GM12891 (cell line): ENCODE measurements at regions not wholly inside any gene's neighbourhood (a gene's known extent, or its start where the extent isn't known, plus 50 kb on each side); places are given as distances from the start of the nearest gene placed in this dataset.
A peak's percentile ranks its signal among the peaks of the same experiment; 100 is the strongest.

Experiments
- DNase-seq: peaks from one replicate; pipeline ENCODE4 v3.0.0; 2011; ENCODE audit warnings: low spot score; ENCODE audit not compliant: insufficient read length
- FAIRE-seq: peaks from 2 replicates; lab custom pipeline; 2011; peaks lifted over from hg19 to GRCh38; lab: Jason Lieb, UNC
- PAX5 ChIP-seq: IDR thresholded peaks from 2 replicates; pipeline ENCODE4 v1.6.1; 2011; ENCODE audit warnings: low read length, moderate library complexity, mild to moderate bottlenecking; ENCODE audit not compliant: insufficient read depth, severe bottlenecking
- POLR2A ChIP-seq: IDR thresholded peaks from 2 replicates; pipeline ENCODE4 v1.6.1; 2011; ENCODE audit warnings: low read depth, low read length, control low read depth
- POLR2AphosphoS5 ChIP-seq: IDR thresholded peaks from 2 replicates; pipeline ENCODE4 v1.6.1; 2011; ENCODE audit warnings: low read depth, low read length, control low read depth
- POU2F2 ChIP-seq: IDR thresholded peaks from 2 replicates; pipeline ENCODE4 v1.6.1; 2011; ENCODE audit warnings: low read depth, mild to moderate bottlenecking, control low read depth, low read length, moderate library complexity
- SPI1 ChIP-seq: IDR thresholded peaks from 2 replicates; pipeline ENCODE4 v1.6.1; 2011; ENCODE audit warnings: low read depth, low read length, control low read depth
- TAF1 ChIP-seq: IDR thresholded peaks from 2 replicates; pipeline ENCODE4 v1.6.1; 2011; ENCODE audit warnings: low read depth, low read length, control low read depth

DNA sequence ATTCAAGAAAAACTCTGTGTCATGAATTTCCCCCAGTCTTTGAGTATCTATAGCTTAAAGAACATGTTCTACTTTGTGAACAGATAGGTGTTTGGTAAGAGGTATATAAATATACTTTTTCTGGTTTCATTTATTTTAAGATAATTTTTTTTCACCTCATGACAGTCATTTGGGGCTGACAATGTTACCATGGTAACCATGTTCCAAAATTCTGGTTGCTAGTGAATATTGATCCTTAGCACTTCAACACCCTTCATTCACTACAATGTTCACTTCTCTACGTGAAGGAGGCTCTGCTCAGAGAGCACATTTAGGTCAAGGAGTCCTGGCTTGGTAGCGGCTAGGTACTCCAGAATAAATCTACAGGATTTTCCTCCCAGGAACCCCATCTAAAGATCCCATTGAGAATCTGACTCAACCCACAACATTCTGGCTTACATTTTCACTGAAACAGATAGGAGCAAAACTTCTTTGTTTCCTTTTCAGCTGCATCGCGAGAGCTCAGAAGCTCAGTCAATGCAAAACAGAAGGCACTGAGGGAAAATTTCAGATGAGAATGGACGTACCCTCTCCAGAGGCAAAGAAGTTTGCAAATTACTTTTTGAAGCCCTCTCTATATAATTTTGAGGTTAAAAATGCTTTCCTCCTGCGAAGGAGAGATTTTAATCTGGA lies 93.6 kb downstream of the ARF6 start:
- no peak for DNase-seq
- no peak for TF ChIP-seq POU2F2
- FAIRE-seq: no peak

DNA sequence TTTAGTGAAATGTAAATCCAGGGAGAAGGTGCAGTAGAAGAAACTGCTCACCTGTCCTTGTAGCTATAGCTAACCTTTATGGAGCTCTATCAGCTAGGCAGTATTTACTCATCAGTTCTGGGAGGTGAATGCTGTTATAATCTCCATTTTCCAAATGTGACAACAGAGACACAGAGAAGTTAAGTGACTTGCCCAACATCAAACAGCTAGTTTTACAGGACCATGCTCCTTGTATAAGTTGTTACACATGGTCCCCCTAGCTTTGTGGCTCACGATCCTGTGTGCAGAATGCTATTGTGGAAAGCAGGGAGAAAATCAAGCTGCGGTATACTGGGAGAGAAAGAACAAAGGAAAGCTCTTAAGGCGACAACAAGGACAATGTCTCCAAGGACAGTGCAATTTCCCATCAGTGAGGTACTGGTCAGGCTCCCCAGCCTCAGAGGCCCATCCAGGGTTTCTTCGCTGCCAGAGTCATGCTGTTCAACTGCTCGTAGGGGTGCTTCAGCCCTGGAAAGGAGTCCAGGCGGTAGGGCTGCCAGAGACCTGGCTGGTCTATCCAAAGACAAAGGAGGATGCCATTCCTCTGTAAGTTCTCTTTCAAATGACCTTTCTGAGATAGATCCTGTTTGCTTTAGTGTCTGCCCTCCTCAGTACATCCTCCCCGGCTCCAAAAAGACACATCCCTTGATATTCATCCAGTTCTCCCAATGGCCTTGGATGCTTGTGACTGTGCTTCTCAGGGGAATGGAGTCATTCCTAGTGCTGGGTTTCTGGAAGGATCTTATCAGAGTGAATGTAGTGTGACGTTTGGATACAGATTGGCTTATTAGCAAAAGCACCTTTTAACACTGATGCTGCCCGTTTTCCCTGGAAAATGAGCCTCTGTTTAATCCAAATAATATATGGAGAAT lies 95.5 kb downstream of the ARF6 start:
- no peak for FAIRE-seq
- TF ChIP-seq POLR2AphosphoS5: no peak
- TF ChIP-seq POLR2A: no peak
- TF ChIP-seq SPI1: no peak
- no peak for TF ChIP-seq PAX5
- no peak for TF ChIP-seq POU2F2
- no peak for TF ChIP-seq TAF1

GRCh38 chr14:49989966-49990365 lies 97.1 kb downstream of the ARF6 start:
- TF ChIP-seq TAF1 (no peak), POU2F2 (no peak), POLR2AphosphoS5 (no peak), SPI1 (no peak), PAX5 (no peak), POLR2A (no peak)
- no peak for FAIRE-seq
- no peak for DNase-seq

More for the DNA sequence above, 95.5 kb downstream of the ARF6 start:
- DNase-seq: no peak

DNA sequence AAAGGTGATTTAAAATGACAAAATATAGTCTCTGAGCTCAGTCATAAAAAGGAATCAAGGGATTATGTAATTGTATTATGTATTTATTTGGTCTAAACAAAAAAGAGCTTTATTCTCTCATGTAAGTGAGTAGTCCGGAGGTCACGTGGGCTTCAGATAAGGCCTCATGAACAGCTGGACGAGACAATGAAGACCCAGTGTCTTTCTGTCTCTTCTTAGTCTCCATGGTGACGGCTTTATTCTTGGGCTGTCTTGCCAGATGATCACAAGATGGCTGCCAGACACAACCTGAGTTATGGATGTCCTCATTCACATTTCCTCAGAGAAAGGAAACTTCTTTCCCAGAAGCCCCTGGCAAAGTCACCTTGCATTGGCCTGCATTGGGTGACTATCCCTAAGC lies 98.6 kb downstream of the ARF6 start:
- no peak for FAIRE-seq
- no peak for DNase-seq
- no peak for TF ChIP-seq TAF1
- no peak for TF ChIP-seq POLR2AphosphoS5
- TF ChIP-seq SPI1: no peak
- no peak for TF ChIP-seq POU2F2
- TF ChIP-seq POLR2A: no peak
- no peak for TF ChIP-seq PAX5

- no peak for TF ChIP-seq TAF1
- no peak for TF ChIP-seq SPI1
- no peak for TF ChIP-seq PAX5
- no peak for TF ChIP-seq POLR2A
- no peak for TF ChIP-seq POLR2AphosphoS5
- FAIRE-seq: no peak
- no peak for DNase-seq
Measured at GRCh38 chr14:49992036-49992435, 99.2 kb downstream of the ARF6 start.

- no peak for FAIRE-seq
- TF ChIP-seq SPI1 (no peak), POLR2A (no peak)
- no peak for DNase-seq
Measured at GRCh38 chr14:49992448-49992847, 99.6 kb downstream of the ARF6 start.

DNA sequence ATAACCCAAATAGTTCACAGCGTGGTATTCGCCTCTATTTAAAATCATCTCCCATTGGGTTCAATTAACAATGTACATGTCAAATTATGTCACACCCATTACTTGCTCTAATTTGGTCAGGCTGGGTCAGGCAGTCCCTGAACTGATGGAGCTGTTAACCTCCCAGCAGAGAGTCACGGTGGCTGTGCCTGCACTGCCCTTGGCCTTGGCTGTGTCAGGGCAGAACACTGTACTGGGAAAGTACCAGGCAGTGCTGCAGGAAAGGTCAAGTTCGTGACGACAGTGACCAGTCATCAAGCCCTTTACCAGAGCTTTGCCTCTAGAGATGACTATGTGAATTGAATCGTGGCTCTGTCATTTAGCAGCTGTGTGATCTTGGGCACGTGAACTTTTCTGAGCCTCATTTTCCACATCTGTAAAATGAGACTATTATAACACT lies 100.0 kb downstream of the ARF6 start:
- no peak for FAIRE-seq
- peak; percentile 24; the same call in 1 of the 2 replicates for TF ChIP-seq POU2F2
- no peak for TF ChIP-seq SPI1
- peak; percentile 10 for TF ChIP-seq PAX5
- TF ChIP-seq POLR2A: peak; percentile 73; the same call in 1 of the 2 replicates
- TF ChIP-seq POLR2AphosphoS5: peak; percentile 70
- TF ChIP-seq TAF1: peak; percentile 70
- no peak for DNase-seq

GRCh38 chr14:49993565-49993964 lies 100.7 kb downstream of the ARF6 start:
- DNase-seq: no peak
- TF ChIP-seq TAF1 (no peak), PAX5 (no peak), SPI1 (no peak), POLR2A (no peak), POLR2AphosphoS5 (no peak), POU2F2 (no peak)
- no peak for FAIRE-seq

GRCh38 chr14:49994951-49995561 lies 102.2 kb downstream of the ARF6 start:
- no peak for FAIRE-seq
- no peak for DNase-seq
- TF ChIP-seq SPI1 (no peak), POLR2AphosphoS5 (no peak), TAF1 (no peak), POU2F2 (no peak), POLR2A (no peak), PAX5 (no peak)
